ENCODE measurements at regions not wholly inside any gene's neighbourhood (a gene's known extent, or its start where the extent isn't known, plus 50 kb on each side); places are given as distances from the start of the nearest gene placed in this dataset.
"Not testable (repeated sequence)": the region's sequence is repeated elsewhere in the genome, so short reads cannot be mapped to it uniquely, and the experiment has no call there.

- ChIA-PET POLR2A (no interaction called here), CTCF (no interaction called here)
- TF ChIP-seq BHLHE40 (IDR thresholded peaks at IDR 0.05; ENCODE audit: borderline replicate concordance) (no peak), ELF4 (IDR thresholded peaks at IDR 0.05) (no peak), TARDBP (IDR thresholded peaks at IDR 0.05) (no peak), ZNF384 (IDR thresholded peaks at IDR 0.05) (no peak), PKNOX1 (IDR thresholded peaks at IDR 0.05) (no peak), ARNT (IDR thresholded peaks at IDR 0.05) (no peak), SUZ12 (IDR thresholded peaks at IDR 0.05) (no peak), L3MBTL2 (conservative IDR thresholded peaks at IDR 0.05) (no peak), SP1 (IDR thresholded peaks at IDR 0.05) (no peak), LEF1 (IDR thresholded peaks at IDR 0.05; ENCODE audit: borderline replicate concordance) (no peak), FOXM1 (IDR thresholded peaks at IDR 0.05; ENCODE audit: borderline replicate concordance) (no peak), FOXA1 (IDR thresholded peaks at IDR 0.05) (no peak), CTBP1 (IDR thresholded peaks at IDR 0.05; ENCODE audit: borderline replicate concordance) (no peak), NFRKB (IDR thresholded peaks at IDR 0.05) (no peak), FOXK2 (IDR thresholded peaks at IDR 0.05) (no peak)
- DNase-seq (ENCODE audit: extremely low spot score) = no peak
Observed at GRCh38 chr1:30660241-30660640, 63.1 kb downstream of the MATN1 start.

- TF ChIP-seq FOXM1 (IDR thresholded peaks at IDR 0.05; ENCODE audit: borderline replicate concordance) (no peak), LEF1 (IDR thresholded peaks at IDR 0.05; ENCODE audit: borderline replicate concordance) (no peak), L3MBTL2 (conservative IDR thresholded peaks at IDR 0.05) (no peak), PKNOX1 (IDR thresholded peaks at IDR 0.05) (no peak), ZNF384 (IDR thresholded peaks at IDR 0.05) (no peak), TARDBP (IDR thresholded peaks at IDR 0.05) (no peak), CTBP1 (IDR thresholded peaks at IDR 0.05; ENCODE audit: borderline replicate concordance) (no peak), ELF4 (IDR thresholded peaks at IDR 0.05) (no peak), ARNT (IDR thresholded peaks at IDR 0.05) (no peak), SUZ12 (IDR thresholded peaks at IDR 0.05) (no peak), FOXA1 (IDR thresholded peaks at IDR 0.05) (no peak), HDGF (IDR thresholded peaks at IDR 0.05; ENCODE audit: borderline replicate concordance) (no peak), FOXK2 (IDR thresholded peaks at IDR 0.05) (no peak), SP1 (IDR thresholded peaks at IDR 0.05) (no peak), BHLHE40 (IDR thresholded peaks at IDR 0.05; ENCODE audit: borderline replicate concordance) (no peak), NFRKB (IDR thresholded peaks at IDR 0.05) (no peak)
- ChIA-PET POLR2A (no interaction called here), CTCF (interaction anchor here (0.7 kb wide), 1 partner anchor 48 kb away, joined by 3 read pairs; no protein-coding TSS in a partner anchor)
- DNase-seq (ENCODE audit: extremely low spot score) = no peak
Observed at GRCh38 chr1:30659702-30660101, 63.7 kb downstream of the MATN1 start.

- CTCF ChIA-PET; DNase-seq (ENCODE audit: extremely low spot score); POLR2A ChIA-PET: not testable (repeated sequence)
Observed at GRCh38 chr1:30658375-30658774, 65.0 kb downstream of the MATN1 start.

GRCh38 chr1:30658014-30658336, 65.4 kb downstream of the MATN1 start:
- TF ChIP-seq NFRKB (IDR thresholded peaks at IDR 0.05) (no peak), ELF4 (IDR thresholded peaks at IDR 0.05) (no peak), ZNF384 (IDR thresholded peaks at IDR 0.05) (no peak), L3MBTL2 (conservative IDR thresholded peaks at IDR 0.05) (no peak), ARNT (IDR thresholded peaks at IDR 0.05) (no peak), BHLHE40 (IDR thresholded peaks at IDR 0.05; ENCODE audit: borderline replicate concordance) (no peak)
- ChIA-PET CTCF (no interaction called here), POLR2A (no interaction called here)
- no peak for DNase-seq (ENCODE audit: extremely low spot score)

- TF ChIP-seq ARNT (IDR thresholded peaks at IDR 0.05) (no peak), FOXK2 (IDR thresholded peaks at IDR 0.05) (no peak), PKNOX1 (IDR thresholded peaks at IDR 0.05) (no peak), L3MBTL2 (conservative IDR thresholded peaks at IDR 0.05) (no peak), ZNF384 (IDR thresholded peaks at IDR 0.05) (no peak), TARDBP (IDR thresholded peaks at IDR 0.05) (no peak), FOXM1 (IDR thresholded peaks at IDR 0.05; ENCODE audit: borderline replicate concordance) (no peak), CTBP1 (IDR thresholded peaks at IDR 0.05; ENCODE audit: borderline replicate concordance) (no peak), SP1 (IDR thresholded peaks at IDR 0.05) (no peak), SUZ12 (IDR thresholded peaks at IDR 0.05) (no peak), ELF4 (IDR thresholded peaks at IDR 0.05) (no peak), BHLHE40 (IDR thresholded peaks at IDR 0.05; ENCODE audit: borderline replicate concordance) (no peak), NFRKB (IDR thresholded peaks at IDR 0.05) (no peak), FOXA1 (IDR thresholded peaks at IDR 0.05) (no peak), HDGF (IDR thresholded peaks at IDR 0.05; ENCODE audit: borderline replicate concordance) (no peak)
- ChIA-PET POLR2A (no interaction called here), CTCF (no interaction called here)
- no peak for DNase-seq (ENCODE audit: extremely low spot score)
Observed at GRCh38 chr1:30657131-30658013, 66.0 kb downstream of the MATN1 start.

GRCh38 chr1:30656171-30656940, 67.0 kb downstream of the MATN1 start:
- TF ChIP-seq FOXK2 (IDR thresholded peaks at IDR 0.05) (no peak), LEF1 (IDR thresholded peaks at IDR 0.05; ENCODE audit: borderline replicate concordance) (no peak), TARDBP (IDR thresholded peaks at IDR 0.05) (no peak), PKNOX1 (IDR thresholded peaks at IDR 0.05) (no peak), L3MBTL2 (conservative IDR thresholded peaks at IDR 0.05) (no peak), FOXM1 (IDR thresholded peaks at IDR 0.05; ENCODE audit: borderline replicate concordance) (no peak), CTBP1 (IDR thresholded peaks at IDR 0.05; ENCODE audit: borderline replicate concordance) (no peak), SUZ12 (IDR thresholded peaks at IDR 0.05) (no peak), ZNF384 (IDR thresholded peaks at IDR 0.05) (no peak), FOXA1 (IDR thresholded peaks at IDR 0.05) (no peak), NFRKB (IDR thresholded peaks at IDR 0.05) (no peak), BHLHE40 (IDR thresholded peaks at IDR 0.05; ENCODE audit: borderline replicate concordance) (no peak), SP1 (IDR thresholded peaks at IDR 0.05) (no peak), ARNT (IDR thresholded peaks at IDR 0.05) (no peak)
- DNase-seq (ENCODE audit: extremely low spot score) = no peak
- POLR2A ChIA-PET = no interaction called here
- CTCF ChIA-PET = no interaction called here
